ENCODE measurements at regions not wholly inside any gene's neighbourhood (a gene's known extent, or its start where the extent isn't known, plus 50 kb on each side); places are given as distances from the start of the nearest gene placed in this dataset.

GRCh38 chr5:153006681-153007080, 483.8 kb upstream of the GRIA1 start:
- H3K4me3 ChIP-seq (ENCODE audit: low read depth, low read length), result no peak overlapping the region
- no peak overlapping the region for H3K27ac ChIP-seq (ENCODE audit: low read depth, low read length)
- peaks cover 21% of the 10 kb centered on the region for H3K9me3 ChIP-seq (ENCODE audit: control insufficient read depth, insufficient read depth, low read depth, low read length)
- no peaks in the 10 kb centered on the region for H3K27me3 ChIP-seq (ENCODE audit: control insufficient read depth, insufficient read depth, low read length)
- no peak overlapping the region for H3K9ac ChIP-seq (ENCODE audit: low read length)
- no peaks in the 10 kb centered on the region for H3K4me1 ChIP-seq (ENCODE audit: control insufficient read depth, insufficient read depth, low read length)
- no peaks in the 10 kb centered on the region for H3K36me3 ChIP-seq (ENCODE audit: control insufficient read depth, insufficient read depth, low read length)

GRCh38 chr5:153014194-153014593, 476.3 kb upstream of the GRIA1 start:
- no peaks in the 10 kb centered on the region for H3K27me3 ChIP-seq (ENCODE audit: control insufficient read depth, insufficient read depth, low read length)
- H3K9me3 ChIP-seq (ENCODE audit: control insufficient read depth, insufficient read depth, low read depth, low read length), result no peaks in the 10 kb centered on the region
- H3K36me3 ChIP-seq (ENCODE audit: control insufficient read depth, insufficient read depth, low read length), result no peaks in the 10 kb centered on the region
- H3K9ac ChIP-seq (ENCODE audit: low read length), result no peak overlapping the region
- H3K4me3 ChIP-seq (ENCODE audit: low read depth, low read length), result no peak overlapping the region
- no peak overlapping the region for H3K27ac ChIP-seq (ENCODE audit: low read depth, low read length)
- H3K4me1 ChIP-seq (ENCODE audit: control insufficient read depth, insufficient read depth, low read length), result no peaks in the 10 kb centered on the region

- no peaks in the 10 kb centered on the region for H3K36me3 ChIP-seq (ENCODE audit: control insufficient read depth, insufficient read depth, low read length)
- no peaks in the 10 kb centered on the region for H3K4me1 ChIP-seq (ENCODE audit: control insufficient read depth, insufficient read depth, low read length)
- H3K27ac ChIP-seq (ENCODE audit: low read depth, low read length), result no peak overlapping the region
- H3K4me3 ChIP-seq (ENCODE audit: low read depth, low read length), result no peak overlapping the region
- no peaks in the 10 kb centered on the region for H3K27me3 ChIP-seq (ENCODE audit: control insufficient read depth, insufficient read depth, low read length)
- H3K9ac ChIP-seq (ENCODE audit: low read length), result no peak overlapping the region
- 0 out of 2 replicates have a peak, but pooled peaks cover 3% of the 10 kb centered on the region for H3K9me3 ChIP-seq (ENCODE audit: control insufficient read depth, insufficient read depth, low read depth, low read length)
These were observed 472.3 kb upstream of the GRIA1 start for GRCh38 chr5:153018121-153018520.

GRCh38 chr5:153030755-153031725, 459.4 kb upstream of the GRIA1 start:
- Histone ChIP-seq H3K9ac (ENCODE audit: low read length) (no peak overlapping the region), H3K9me3 (ENCODE audit: control insufficient read depth, insufficient read depth, low read depth, low read length) (no peaks in the 10 kb centered on the region), H3K36me3 (ENCODE audit: control insufficient read depth, insufficient read depth, low read length) (no peaks in the 10 kb centered on the region), H3K4me3 (ENCODE audit: low read depth, low read length) (no peak overlapping the region), H3K27ac (ENCODE audit: low read depth, low read length) (no peak overlapping the region), H3K27me3 (ENCODE audit: control insufficient read depth, insufficient read depth, low read length) (no peaks in the 10 kb centered on the region), H3K4me1 (ENCODE audit: control insufficient read depth, insufficient read depth, low read length) (peaks cover 8% of the 10 kb centered on the region; the same call in 1 of the 2 replicates)

DNA sequence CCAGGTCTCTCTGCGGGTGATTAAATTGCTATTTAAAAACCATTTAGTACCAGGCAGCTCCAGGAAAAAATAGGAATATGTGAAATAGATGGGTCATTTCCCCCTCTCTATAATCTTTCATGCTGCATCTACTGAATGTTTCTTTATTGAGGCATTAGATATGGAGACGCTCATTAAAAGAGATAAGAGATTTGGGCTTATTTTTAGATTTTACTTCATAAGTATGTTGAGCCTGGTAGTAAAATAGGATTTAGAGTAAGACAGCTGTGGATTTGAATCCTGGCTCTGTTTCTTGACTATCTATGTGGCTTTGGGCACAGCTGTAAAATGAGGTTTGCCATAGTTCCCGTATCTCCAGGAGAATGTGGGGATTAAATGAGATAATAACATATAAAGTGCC, 451.0 kb upstream of the GRIA1 start:
- Histone ChIP-seq H3K4me3 (ENCODE audit: low read depth, low read length) (no peak overlapping the region), H3K27ac (ENCODE audit: low read depth, low read length) (no peak overlapping the region), H3K36me3 (ENCODE audit: control insufficient read depth, insufficient read depth, low read length) (no peaks in the 10 kb centered on the region), H3K9me3 (ENCODE audit: control insufficient read depth, insufficient read depth, low read depth, low read length) (no peaks in the 10 kb centered on the region), H3K4me1 (ENCODE audit: control insufficient read depth, insufficient read depth, low read length) (no peaks in the 10 kb centered on the region), H3K9ac (ENCODE audit: low read length) (no peak overlapping the region), H3K27me3 (ENCODE audit: control insufficient read depth, insufficient read depth, low read length) (no peaks in the 10 kb centered on the region)

GRCh38 chr5:153043886-153044285, 446.6 kb upstream of the GRIA1 start:
- H3K36me3 ChIP-seq (ENCODE audit: control insufficient read depth, insufficient read depth, low read length), result no peaks in the 10 kb centered on the region
- H3K4me1 ChIP-seq (ENCODE audit: control insufficient read depth, insufficient read depth, low read length), result no peaks in the 10 kb centered on the region
- no peak overlapping the region for H3K9ac ChIP-seq (ENCODE audit: low read length)
- no peak overlapping the region for H3K27ac ChIP-seq (ENCODE audit: low read depth, low read length)
- H3K4me3 ChIP-seq (ENCODE audit: low read depth, low read length), result no peak overlapping the region
- no peaks in the 10 kb centered on the region for H3K9me3 ChIP-seq (ENCODE audit: control insufficient read depth, insufficient read depth, low read depth, low read length)
- no peaks in the 10 kb centered on the region for H3K27me3 ChIP-seq (ENCODE audit: control insufficient read depth, insufficient read depth, low read length)

DNA sequence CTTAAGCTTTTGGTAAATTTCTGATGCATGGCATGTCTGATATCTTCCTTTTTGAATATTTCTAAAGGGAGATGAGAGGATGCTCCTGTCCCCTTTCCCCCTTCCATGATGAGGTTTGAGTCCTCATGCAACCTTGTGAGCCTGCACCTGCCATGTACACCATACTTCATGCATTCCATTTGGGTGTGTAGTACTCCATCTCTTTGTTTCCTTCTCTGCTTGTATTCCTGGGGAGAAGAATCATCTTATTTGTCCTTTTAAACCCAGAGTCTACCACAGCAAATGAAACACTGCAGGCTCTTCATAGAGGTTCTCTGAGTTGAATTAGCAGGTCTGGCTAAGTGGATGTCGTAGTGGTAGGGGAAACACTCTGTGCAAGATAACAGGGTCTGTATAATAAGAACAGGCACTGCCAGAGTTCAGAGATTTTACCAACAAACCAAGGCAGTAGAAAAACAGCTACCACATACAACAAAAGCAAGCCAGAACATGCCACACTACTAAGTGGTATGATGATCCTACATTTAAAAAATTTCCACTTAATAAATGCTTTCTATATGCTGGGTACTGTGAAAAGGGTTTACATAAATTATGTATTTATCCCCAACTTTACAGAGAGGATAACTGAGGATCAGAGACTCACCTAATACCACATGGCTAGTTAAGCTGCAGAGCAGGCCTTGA, 439.8 kb upstream of the GRIA1 start:
- Histone ChIP-seq H3K9me3 (ENCODE audit: control insufficient read depth, insufficient read depth, low read depth, low read length) (no peaks in the 10 kb centered on the region), H3K27ac (ENCODE audit: low read depth, low read length) (no peak overlapping the region), H3K9ac (ENCODE audit: low read length) (no peak overlapping the region), H3K36me3 (ENCODE audit: control insufficient read depth, insufficient read depth, low read length) (no peaks in the 10 kb centered on the region), H3K4me1 (ENCODE audit: control insufficient read depth, insufficient read depth, low read length) (no peaks in the 10 kb centered on the region), H3K4me3 (ENCODE audit: low read depth, low read length) (no peak overlapping the region), H3K27me3 (ENCODE audit: control insufficient read depth, insufficient read depth, low read length) (no peaks in the 10 kb centered on the region)

- Histone ChIP-seq H3K4me3 (ENCODE audit: low read depth, low read length) (no peak overlapping the region), H3K27me3 (ENCODE audit: control insufficient read depth, insufficient read depth, low read length) (no peaks in the 10 kb centered on the region), H3K9ac (ENCODE audit: low read length) (no peak overlapping the region), H3K9me3 (ENCODE audit: control insufficient read depth, insufficient read depth, low read depth, low read length) (no peaks in the 10 kb centered on the region), H3K27ac (ENCODE audit: low read depth, low read length) (no peak overlapping the region), H3K4me1 (ENCODE audit: control insufficient read depth, insufficient read depth, low read length) (no peaks in the 10 kb centered on the region), H3K36me3 (ENCODE audit: control insufficient read depth, insufficient read depth, low read length) (no peaks in the 10 kb centered on the region)
These were observed 424.2 kb upstream of the GRIA1 start for GRCh38 chr5:153066281-153066680.

DNA sequence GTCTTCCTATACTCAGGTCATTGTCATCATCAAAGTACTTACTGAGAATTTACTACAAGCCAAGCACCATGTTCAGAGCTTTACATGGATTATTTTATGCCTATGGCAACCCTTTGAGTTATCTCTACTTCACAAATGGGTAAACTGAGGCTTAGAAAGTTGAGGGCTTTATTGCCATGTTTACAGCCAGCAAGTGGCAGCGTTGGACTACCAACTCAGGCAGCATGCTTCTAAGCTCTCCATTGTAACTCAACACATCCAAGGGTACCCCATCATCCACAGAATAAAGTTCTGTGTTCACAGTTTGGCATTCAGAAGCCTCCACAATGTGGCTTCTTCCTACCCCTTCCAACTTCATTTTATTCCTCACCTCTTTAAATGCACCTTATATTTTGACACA, 422.6 kb upstream of the GRIA1 start:
- no peaks in the 10 kb centered on the region for H3K9me3 ChIP-seq (ENCODE audit: control insufficient read depth, insufficient read depth, low read depth, low read length)
- H3K4me1 ChIP-seq (ENCODE audit: control insufficient read depth, insufficient read depth, low read length), result no peaks in the 10 kb centered on the region
- H3K27ac ChIP-seq (ENCODE audit: low read depth, low read length), result no peak overlapping the region
- H3K4me3 ChIP-seq (ENCODE audit: low read depth, low read length), result no peak overlapping the region
- no peaks in the 10 kb centered on the region for H3K27me3 ChIP-seq (ENCODE audit: control insufficient read depth, insufficient read depth, low read length)
- H3K36me3 ChIP-seq (ENCODE audit: control insufficient read depth, insufficient read depth, low read length), result no peaks in the 10 kb centered on the region
- H3K9ac ChIP-seq (ENCODE audit: low read length), result no peak overlapping the region

- Histone ChIP-seq H3K9me3 (ENCODE audit: control insufficient read depth, insufficient read depth, low read depth, low read length) (no peaks in the 10 kb centered on the region), H3K4me3 (ENCODE audit: low read depth, low read length) (no peak overlapping the region), H3K4me1 (ENCODE audit: control insufficient read depth, insufficient read depth, low read length) (no peaks in the 10 kb centered on the region), H3K36me3 (ENCODE audit: control insufficient read depth, insufficient read depth, low read length) (no peaks in the 10 kb centered on the region), H3K9ac (ENCODE audit: low read length) (no peak overlapping the region), H3K27ac (ENCODE audit: low read depth, low read length) (no peak overlapping the region), H3K27me3 (ENCODE audit: control insufficient read depth, insufficient read depth, low read length) (no peaks in the 10 kb centered on the region)
These were observed 411.1 kb upstream of the GRIA1 start for GRCh38 chr5:153079396-153079795.

DNA sequence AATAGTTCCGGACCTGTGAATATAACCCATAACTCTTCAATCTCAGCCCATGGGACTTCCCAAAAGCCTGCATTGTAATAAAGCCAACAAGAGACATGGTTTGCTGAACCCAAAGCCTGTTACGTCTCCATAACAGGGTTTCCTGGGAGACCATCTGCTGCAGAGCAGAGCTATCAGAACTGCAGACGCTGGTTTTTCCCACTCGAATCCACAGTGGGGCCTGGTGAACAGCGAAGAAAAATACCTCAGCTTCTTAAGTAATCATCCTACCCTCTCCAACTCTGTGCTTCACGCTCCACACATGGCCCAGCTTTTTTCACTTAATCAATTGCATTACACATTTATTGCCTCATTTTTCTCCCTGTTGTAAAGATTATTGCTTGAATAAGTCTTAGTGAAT, 409.5 kb upstream of the GRIA1 start:
- H3K9ac ChIP-seq (ENCODE audit: low read length), result no peak overlapping the region
- no peak overlapping the region for H3K27ac ChIP-seq (ENCODE audit: low read depth, low read length)
- no peaks in the 10 kb centered on the region for H3K27me3 ChIP-seq (ENCODE audit: control insufficient read depth, insufficient read depth, low read length)
- H3K4me3 ChIP-seq (ENCODE audit: low read depth, low read length), result no peak overlapping the region
- no peaks in the 10 kb centered on the region for H3K9me3 ChIP-seq (ENCODE audit: control insufficient read depth, insufficient read depth, low read depth, low read length)
- no peaks in the 10 kb centered on the region for H3K4me1 ChIP-seq (ENCODE audit: control insufficient read depth, insufficient read depth, low read length)
- H3K36me3 ChIP-seq (ENCODE audit: control insufficient read depth, insufficient read depth, low read length), result no peaks in the 10 kb centered on the region

Measured in HUES6 (cell line).